Skeletal muscle cell (primary cell): ENCODE measurements at regions not wholly inside any gene's neighbourhood (a gene's known extent, or its start where the extent isn't known, plus 50 kb on each side); places are given as distances from the start of the nearest gene placed in this dataset.

Experiments
- DNase-seq: peaks from one replicate; pipeline ENCODE4 v3.0.0-alpha.2; 2010; ENCODE audit warnings: low read depth
- H3K4me3 ChIP-seq: 2 replicates; pipeline ENCODE4 v1.5.1; 2011; ENCODE audit warnings: low read depth, mild to moderate bottlenecking, control low read depth, low read length, moderate library complexity

DNA sequence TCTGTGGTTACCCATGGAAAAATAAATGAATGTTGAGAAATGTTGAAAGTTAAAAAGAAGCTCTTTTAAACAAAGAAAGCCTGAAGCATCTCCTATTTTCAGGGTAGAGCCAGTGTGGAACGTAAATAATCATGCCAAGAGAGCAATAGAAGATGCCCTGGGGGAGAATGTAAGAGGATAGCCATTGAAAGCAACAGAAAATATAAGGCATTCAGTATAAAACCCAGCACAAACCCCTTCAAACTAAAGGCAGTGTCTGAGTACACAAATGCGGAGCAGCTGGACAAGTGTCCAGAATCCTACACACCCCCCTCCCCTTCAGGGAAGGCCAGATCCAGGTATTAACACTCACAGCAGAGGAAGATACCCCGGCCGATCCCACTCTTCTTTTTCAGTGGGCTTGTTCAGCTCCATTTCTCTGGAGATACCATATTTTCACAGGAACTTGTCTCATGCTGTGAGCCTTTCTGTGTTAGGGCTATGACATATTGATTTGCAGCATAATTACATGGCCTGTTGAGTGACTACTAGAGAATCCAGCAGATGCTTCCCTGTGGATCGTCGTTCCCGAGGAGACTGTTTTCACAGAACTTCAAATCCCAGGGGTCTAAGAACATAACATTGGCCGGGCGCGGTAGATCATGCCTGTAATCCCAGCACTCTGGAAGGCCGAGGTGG, 101.2 kb downstream of the PLK2 start:
- no peak overlapping the region for H3K4me3 ChIP-seq
- DNase-seq, result no peak

DNA sequence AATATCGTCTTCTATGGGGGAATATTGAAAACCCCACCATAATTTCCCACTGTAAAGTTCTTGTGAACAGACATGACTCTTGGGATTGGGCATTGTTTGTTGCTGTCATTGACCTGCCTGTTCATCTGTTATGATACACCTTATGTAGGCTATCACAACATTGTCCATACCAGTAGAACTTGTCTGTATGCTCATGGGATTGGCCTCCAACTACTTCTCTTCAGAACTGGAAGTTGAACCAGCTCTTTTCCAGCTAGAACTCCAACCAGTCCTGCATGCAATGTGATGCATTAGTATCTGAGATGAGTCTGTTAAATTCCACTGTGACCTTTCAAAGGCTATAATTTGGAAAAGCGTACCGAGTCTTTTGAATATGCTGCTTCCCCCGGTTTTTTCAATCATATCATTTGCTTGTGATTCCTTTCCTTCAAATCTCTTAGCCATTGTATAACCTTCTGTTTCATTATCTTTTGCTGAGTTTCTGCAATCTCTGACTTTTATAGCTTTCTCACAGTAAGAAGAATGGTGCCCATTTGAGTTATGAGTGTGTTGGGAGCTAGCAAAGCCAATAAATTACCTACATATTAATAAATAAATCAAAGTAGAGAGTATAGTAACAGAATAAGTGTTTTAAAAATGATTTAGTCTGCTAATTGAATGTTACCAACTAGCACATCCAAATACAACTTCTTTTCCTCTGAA, 101.9 kb downstream of the PLK2 start:
- H3K4me3 ChIP-seq, result no peak overlapping the region

DNA sequence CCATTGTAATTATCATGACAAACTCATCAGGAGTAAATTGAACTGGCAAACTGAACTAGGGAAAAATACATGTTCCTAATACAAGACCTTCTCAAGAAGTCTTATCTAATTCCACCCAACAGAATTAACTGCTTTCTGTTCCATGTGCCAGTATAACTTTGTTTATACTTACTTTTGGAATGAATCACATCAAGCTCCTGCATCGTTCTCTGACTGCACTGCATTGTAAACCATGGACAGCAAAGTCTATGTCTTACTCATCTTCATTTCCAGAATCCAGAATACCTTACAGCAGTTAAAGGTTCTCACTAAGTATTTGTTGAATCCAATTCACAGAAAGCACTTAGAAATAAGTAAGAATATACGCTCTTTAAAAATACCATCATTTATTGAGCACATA, 102.8 kb downstream of the PLK2 start:
- peak; percentile 4 for DNase-seq
- H3K4me3 ChIP-seq, result no peak overlapping the region

More for the DNA sequence above, 101.9 kb downstream of the PLK2 start:
- no peak for DNase-seq

GRCh38 chr5:58356662-58357061, 103.2 kb downstream of the PLK2 start:
- DNase-seq, result no peak
- H3K4me3 ChIP-seq, result no peak overlapping the region

DNA sequence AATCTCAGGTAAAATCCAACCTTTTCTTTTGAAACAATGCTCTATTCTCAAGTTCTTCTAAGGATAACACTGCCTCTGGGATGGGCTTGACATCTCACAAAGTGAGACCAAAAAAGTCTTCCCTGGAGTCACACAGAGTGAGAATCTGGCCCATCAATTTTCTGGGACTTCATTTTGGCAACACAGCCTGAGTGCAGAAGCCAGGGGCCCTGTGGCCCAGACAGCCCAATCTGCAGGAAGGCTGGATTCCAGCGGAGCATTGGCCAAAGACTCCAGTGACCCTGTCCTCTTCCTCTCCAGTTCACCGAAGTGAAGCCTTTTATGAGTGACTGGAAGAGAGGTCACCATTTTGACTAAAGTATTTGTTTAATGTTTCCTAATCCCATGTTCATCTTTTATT, 105.1 kb downstream of the PLK2 start:
- no peak for DNase-seq
- no peak overlapping the region for H3K4me3 ChIP-seq

- DNase-seq, result no peak
- H3K4me3 ChIP-seq, result no peak overlapping the region
Observed at GRCh38 chr5:58353992-58354391, 105.9 kb downstream of the PLK2 start.

- H3K4me3 ChIP-seq, result no peak overlapping the region
- no peak for DNase-seq
Observed at GRCh38 chr5:58351190-58351589, 108.7 kb downstream of the PLK2 start.

DNA sequence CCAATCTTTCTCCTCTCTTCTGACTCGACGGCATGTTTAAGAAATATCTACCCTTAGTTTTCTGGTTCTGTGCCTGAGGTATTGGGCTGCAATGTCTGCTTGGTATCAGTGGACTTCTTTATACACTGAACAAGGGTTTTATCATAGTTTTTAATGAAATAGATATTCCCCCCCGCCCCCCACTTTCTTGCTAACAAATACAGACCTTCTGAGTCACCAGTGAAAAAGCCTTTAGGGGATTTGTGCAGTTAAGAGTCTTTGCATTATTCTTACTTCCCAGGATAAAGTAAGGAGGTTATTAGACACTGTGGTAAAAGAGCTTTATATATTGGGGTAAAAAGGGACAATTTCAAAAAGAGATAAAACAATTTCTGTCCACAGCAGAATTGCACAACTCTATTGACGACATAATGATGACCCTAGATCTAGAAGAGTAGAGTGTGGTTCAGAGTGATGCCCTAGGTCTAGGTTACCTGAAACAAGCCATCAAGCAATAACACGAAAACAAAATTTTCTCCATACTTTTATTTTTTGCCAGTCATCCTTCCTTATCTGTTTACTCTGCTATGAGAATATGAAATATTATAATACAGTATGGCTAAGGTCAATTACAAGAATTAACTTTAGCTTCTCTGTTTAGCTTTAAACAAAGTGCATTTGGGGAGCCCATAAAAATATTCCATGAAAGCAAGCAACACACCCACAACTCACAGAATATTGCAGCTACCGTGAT, 110.7 kb downstream of the PLK2 start:
- no peak overlapping the region for H3K4me3 ChIP-seq
- DNase-seq, result peak; percentile 1

GRCh38 chr5:58346041-58346440, 113.8 kb downstream of the PLK2 start:
- no peak for DNase-seq
- no peak overlapping the region for H3K4me3 ChIP-seq

- H3K4me3 ChIP-seq, result no peak overlapping the region
- no peak for DNase-seq
Observed at GRCh38 chr5:58341476-58341875, 118.4 kb downstream of the PLK2 start.

DNA sequence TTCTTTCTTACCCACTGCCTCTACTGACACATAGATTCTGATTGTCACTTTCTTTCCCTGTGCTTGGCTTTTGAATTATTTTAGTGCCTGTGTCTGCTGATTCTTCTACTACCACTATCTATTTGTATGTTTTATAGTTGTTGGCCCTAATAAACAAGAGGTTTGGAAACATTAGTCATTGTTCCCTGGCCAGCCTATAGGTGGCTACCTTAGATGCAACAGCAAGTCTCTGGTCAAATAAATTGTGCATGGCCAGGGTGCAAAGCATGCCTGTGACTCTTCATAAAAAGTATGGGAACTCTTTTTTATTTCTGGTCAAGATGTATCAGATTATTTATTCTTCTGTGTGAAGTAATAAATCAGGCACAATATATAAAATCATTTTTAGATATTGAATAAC, 124.4 kb downstream of the PLK2 start:
- no peak overlapping the region for H3K4me3 ChIP-seq
- no peak for DNase-seq

DNA sequence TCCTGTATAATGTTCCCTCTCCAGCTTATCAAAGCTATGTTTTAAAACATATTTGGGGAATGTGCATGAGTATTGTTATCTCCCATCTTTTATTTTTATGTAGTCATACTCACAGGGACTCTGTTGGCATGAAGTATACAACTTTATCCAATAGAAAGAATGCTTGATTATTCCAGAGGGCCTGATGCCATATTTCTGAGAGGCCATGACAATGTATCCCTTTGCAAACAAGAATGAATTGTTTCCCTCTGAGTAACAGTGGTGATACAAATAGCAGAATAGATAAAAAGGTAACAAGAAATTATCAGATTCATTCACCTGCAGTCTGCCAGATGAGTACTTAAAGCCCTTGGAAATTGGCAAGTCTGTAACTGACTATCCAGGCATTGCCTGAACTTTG, 125.9 kb downstream of the PLK2 start:
- no peak overlapping the region for H3K4me3 ChIP-seq

DNA sequence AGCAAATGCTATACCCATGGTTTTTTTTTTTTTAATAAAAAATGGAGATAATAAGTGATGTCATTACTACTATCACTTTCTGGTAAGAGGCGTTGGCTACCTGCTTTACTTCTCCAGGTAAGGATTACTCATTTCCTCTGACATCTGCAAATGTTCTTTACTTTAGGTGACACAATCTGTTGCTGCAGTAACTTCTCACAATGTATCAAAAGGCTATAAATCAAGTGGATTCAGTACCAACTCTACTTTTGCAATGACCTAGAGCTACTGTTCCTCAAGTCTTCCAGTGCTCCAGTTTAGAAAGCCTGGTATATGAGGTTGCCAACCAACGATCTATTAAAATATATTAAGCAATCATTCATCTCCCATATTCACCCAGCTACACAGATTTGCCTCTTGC, 129.1 kb downstream of the PLK2 start:
- DNase-seq, result no peak
- no peak overlapping the region for H3K4me3 ChIP-seq

More for the DNA sequence above, 125.9 kb downstream of the PLK2 start:
- DNase-seq, result no peak

- no peak overlapping the region for H3K4me3 ChIP-seq
- no peak for DNase-seq
Observed at GRCh38 chr5:58327289-58327688, 132.6 kb downstream of the PLK2 start.

DNA sequence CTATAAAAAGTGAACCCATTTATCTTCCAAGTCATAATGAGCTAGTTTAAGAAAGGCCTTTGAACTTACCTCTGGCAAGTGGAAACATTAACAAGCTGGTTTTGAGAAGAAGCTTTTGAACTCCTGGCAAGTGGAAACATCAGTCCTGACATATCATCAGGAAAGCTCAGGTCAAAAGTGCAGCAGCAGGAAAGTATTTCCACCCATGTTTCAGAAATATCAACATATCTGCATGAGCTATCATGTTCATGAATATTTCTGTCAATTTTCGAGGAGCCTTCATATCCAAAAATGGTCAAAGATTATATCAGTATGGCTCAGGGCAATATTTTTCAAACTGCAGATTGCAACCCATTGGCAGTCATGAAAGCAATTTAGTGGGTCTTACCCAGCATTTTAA, 133.9 kb downstream of the PLK2 start:
- DNase-seq, result no peak
- no peak overlapping the region for H3K4me3 ChIP-seq

- no peak overlapping the region for H3K4me3 ChIP-seq
- DNase-seq, result no peak
Observed at GRCh38 chr5:58322453-58322852, 137.4 kb downstream of the PLK2 start.

DNA sequence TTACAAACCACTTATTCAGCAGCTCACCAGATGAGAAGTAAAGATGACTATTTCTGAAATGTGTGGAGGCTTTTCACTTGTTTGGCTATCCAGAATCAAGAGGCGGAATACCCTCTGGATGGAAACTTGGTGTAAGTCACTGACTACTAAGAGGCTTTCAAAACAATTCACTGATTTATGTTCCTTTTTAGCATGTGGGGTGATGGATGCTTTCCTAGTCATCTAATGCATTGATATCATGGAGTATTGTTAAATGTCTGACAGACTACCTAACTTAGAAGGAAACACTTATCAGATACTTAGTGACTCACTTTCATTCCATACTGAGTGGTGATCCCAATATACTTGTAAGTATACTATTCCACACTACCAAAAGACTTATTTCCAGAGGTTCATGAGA, 141.4 kb downstream of the PLK2 start:
- no peak overlapping the region for H3K4me3 ChIP-seq
- no peak for DNase-seq

- no peak for DNase-seq
- H3K4me3 ChIP-seq, result no peak overlapping the region
Observed at GRCh38 chr5:58317808-58318207, 142.1 kb downstream of the PLK2 start.

GRCh38 chr5:58317009-58317408, 142.9 kb downstream of the PLK2 start:
- no peak for DNase-seq
- H3K4me3 ChIP-seq, result no peak overlapping the region

- no peak for DNase-seq
- H3K4me3 ChIP-seq, result no peak overlapping the region
Observed at GRCh38 chr5:58315794-58316193, 144.1 kb downstream of the PLK2 start.
